Glomerular endothelial cell (primary cell): ENCODE measurements at regions not wholly inside any gene's neighbourhood (a gene's known extent, or its start where the extent isn't known, plus 50 kb on each side); places are given as distances from the start of the nearest gene placed in this dataset.

Source experiments
- DNase-seq: peaks from one replicate; pipeline ENCODE4 v3.0.0-alpha.2; 2011; ENCODE audit warnings: low read depth, low spot score; ENCODE audit errors: extremely low read depth

DNA sequence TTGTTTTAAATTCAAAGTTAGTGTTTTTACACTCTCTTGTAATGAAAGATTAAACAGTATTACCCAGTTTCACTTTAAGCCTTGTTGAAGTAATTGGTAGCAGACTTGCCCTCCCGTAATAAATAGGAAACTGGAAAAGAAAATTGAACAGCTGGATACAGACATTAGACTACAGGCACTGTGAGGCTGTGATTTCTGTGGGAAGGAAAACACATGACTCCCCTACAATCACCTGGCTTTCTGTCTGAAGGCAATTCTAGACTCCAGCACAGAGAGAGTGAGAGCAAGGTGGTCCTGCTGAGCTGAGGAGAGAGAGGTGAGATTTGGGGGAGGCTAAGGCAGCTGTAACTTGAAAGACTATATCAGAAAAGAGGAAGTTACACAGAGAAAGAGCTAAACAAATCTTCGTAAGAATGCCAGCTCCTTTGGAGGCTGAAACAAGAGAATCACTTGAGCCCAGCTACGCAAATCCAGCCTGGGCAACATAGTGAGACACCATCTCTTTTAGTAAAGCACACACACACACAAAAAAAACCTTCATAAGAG, 57.8 kb upstream of the CDYL2 start:
- no peak for DNase-seq
